HCT116 (cell line): ENCODE measurements at regions not wholly inside any gene's neighbourhood (a gene's known extent, or its start where the extent isn't known, plus 50 kb on each side); places are given as distances from the start of the nearest gene placed in this dataset.

Experiments
- ATAC-seq: fragments of 200-7000 bp; cut with Tn5 transposase; 2 replicates; pipeline ENCODE4 v1.9.1; 2020; ENCODE audit warnings: mild to moderate bottlenecking, moderate library complexity
- BruUV-seq: library from RNA; stranded (reverse); fragments of 400-500 nt; replicated peaks from 2 replicates; lab custom pipeline; 2021; lab: Mats Ljungman, UMichigan
- CTCF ChIA-PET: fragments of 300-600 bp; sonication (Branson Sonifier 250); formaldehyde crosslinking; loops from one replicate; lab custom pipeline; 2021; ENCODE audit warnings: antibody characterized with exemption; lab: Charles Lee
- POLR2A ChIA-PET: fragments of 300-600, 350-600 bp; sonication (Branson Sonifier 250); formaldehyde crosslinking; loops from one replicate; lab custom pipeline; 2021; ENCODE audit warnings: antibody characterized with exemption; lab: Charles Lee
- RAD21 ChIA-PET, 2 experiments: fragments of 300-600 bp; sonication (Branson Sonifier 250); formaldehyde crosslinking; loops; one replicate each; lab custom pipeline; 2023; ENCODE audit warnings: low total read pairs in 2 of 2; ENCODE audit not compliant: uncharacterized antibody in 2 of 2, unreplicated experiment in 2 of 2, low non-redundant PET in 1 of 2; lab: Charles Lee
- DNase-seq: peaks from one replicate; pipeline ENCODE4 v3.0.0-alpha.2; 2010; ENCODE audit warnings: low read depth, low spot score
- H2AFZ ChIP-seq: fragments of 200-600 bp; shearing (Covaris generic), sonication (generic); 2 replicates; pipeline ENCODE4 v1.6.1; 2017; ENCODE audit warnings: low read depth, mixed run types, mixed read lengths, antibody characterized with exemption, low read length; ENCODE audit not compliant: poor library complexity, severe bottlenecking
- H3K27ac ChIP-seq: 2 replicates; pipeline ENCODE4 v1.5.1; 2012; ENCODE audit warnings: low read depth, low read length
- H3K27me3 ChIP-seq: fragments of 200-600 bp; sonication (generic); 2 replicates; pipeline ENCODE4 v1.6.1; 2016; ENCODE audit warnings: mixed run types, low read length, mixed read lengths; ENCODE audit not compliant: insufficient read depth
- H3K36me3 ChIP-seq, 2 experiments: fragments of 200-500 bp in 1 of 2; fragments of 200-600 bp in 1 of 2; sonication (Bioruptor generic) in 1 of 2; sonication (generic) in 1 of 2; 2 replicates each; pipeline versions ENCODE4 v1.5.1 to v1.6.1; 2014 to 2016; ENCODE audit warnings: low read length in 2 of 2, inconsistent platforms in 1 of 2, mixed read lengths in 1 of 2, mixed run types in 1 of 2; ENCODE audit not compliant: insufficient read depth in 2 of 2, control insufficient read depth in 1 of 2
- H3K4me1 ChIP-seq, 2 experiments: fragments of 200-600 bp in 1 of 2; sonication (generic) in 1 of 2; 2 replicates each; pipeline versions ENCODE4 v1.5.1 to v1.6.1; 2012 to 2017; ENCODE audit warnings: low read length in 2 of 2, inconsistent platforms in 1 of 2, mild to moderate bottlenecking in 1 of 2, mixed read lengths in 1 of 2, mixed run types in 1 of 2, moderate library complexity in 1 of 2; ENCODE audit not compliant: insufficient read depth in 2 of 2, control insufficient read depth in 1 of 2
- H3K4me2 ChIP-seq: fragments of 200-600 bp; sonication (generic); 2 replicates; pipeline ENCODE4 v1.6.1; 2017; ENCODE audit warnings: mixed run types, low read length, mixed read lengths
- H3K4me3 ChIP-seq, 2 experiments: fragments of 200-600 bp in 1 of 2; sonication (generic) in 1 of 2; replicated peaks in 1 of 2; 2 replicates each; pipeline ENCODE4 v1.5.1; 2011 to 2016; ENCODE audit warnings: low read length in 2 of 2, control low read depth in 1 of 2, low read depth in 1 of 2, mild to moderate bottlenecking in 1 of 2, mixed read lengths in 1 of 2, mixed run types in 1 of 2
- H3K79me2 ChIP-seq: fragments of 200-600 bp; sonication (generic); 2 replicates; pipeline ENCODE4 v1.6.1; 2017; ENCODE audit warnings: mild to moderate bottlenecking, mixed run types, low read length, moderate library complexity, mixed read lengths; ENCODE audit not compliant: insufficient read depth
- H3K9ac ChIP-seq: fragments of 200-600 bp; sonication (generic); 2 replicates; pipeline ENCODE4 v1.6.1; 2016; ENCODE audit warnings: low read length, mixed read lengths
- H3K9me2 ChIP-seq: fragments of 200-600 bp; sonication (generic), shearing (Covaris generic); 2 replicates; pipeline ENCODE4 v1.6.1; 2017; ENCODE audit warnings: mixed run types, mild to moderate bottlenecking, moderate library complexity; ENCODE audit not compliant: insufficient read depth
- H3K9me3 ChIP-seq, 2 experiments: fragments of 200-500 bp in 1 of 2; fragments of 200-600 bp in 1 of 2; sonication (Bioruptor generic) in 1 of 2; sonication (generic) in 1 of 2; 2 replicates each; pipeline ENCODE4 v1.6.1; 2014 to 2017; ENCODE audit warnings: low read length in 2 of 2, mixed read lengths in 2 of 2, inconsistent platforms in 1 of 2, low read depth in 1 of 2, mild to moderate bottlenecking in 1 of 2, mixed run types in 1 of 2, moderate library complexity in 1 of 2; ENCODE audit not compliant: control insufficient read depth in 1 of 2, insufficient read depth in 1 of 2
- H4K20me1 ChIP-seq: fragments of 200-600 bp; sonication (generic), shearing (Covaris generic); 2 replicates; pipeline ENCODE4 v1.6.1; 2017; ENCODE audit warnings: mixed run types, mild to moderate bottlenecking, moderate library complexity; ENCODE audit not compliant: insufficient read depth
- CBX3 ChIP-seq: IDR thresholded peaks from 2 replicates; pipeline ENCODE4 v1.6.1; 2012; ENCODE audit warnings: low read depth
- EGR1 ChIP-seq: IDR thresholded peaks from 2 replicates; pipeline ENCODE4 v1.6.1; 2012; ENCODE audit warnings: low read depth
- ELF1 ChIP-seq: IDR thresholded peaks from 2 replicates; pipeline ENCODE4 v1.6.1; 2012; ENCODE audit warnings: low read depth, borderline replicate concordance
- EZH2 ChIP-seq: fragments of 200-600 bp; sonication (generic); IDR thresholded peaks from 2 replicates; pipeline ENCODE4 v1.6.1; 2017; ENCODE audit warnings: antibody characterized with exemption, mixed run types
- FOSL1 ChIP-seq: IDR thresholded peaks from 2 replicates; pipeline ENCODE4 v1.6.1; 2012; ENCODE audit warnings: low read depth
- POLR2AphosphoS5 ChIP-seq: IDR thresholded peaks from 2 replicates; pipeline ENCODE4 v1.6.1; 2011; ENCODE audit warnings: mild to moderate bottlenecking, low read depth, low read length, moderate library complexity
- SIN3A ChIP-seq: IDR thresholded peaks from 2 replicates; pipeline ENCODE4 v1.6.1; 2012; ENCODE audit warnings: low read depth
- SRF ChIP-seq: IDR thresholded peaks from 2 replicates; pipeline ENCODE4 v1.6.1; 2012; ENCODE audit warnings: low read depth
- YY1 ChIP-seq: IDR thresholded peaks from 2 replicates; pipeline ENCODE4 v1.6.1; 2011; ENCODE audit warnings: low read length, low read depth, moderate library complexity, mild to moderate bottlenecking; ENCODE audit not compliant: insufficient replicate concordance; ENCODE audit errors: extremely low read depth
- ZFX ChIP-seq: fragments of 450-650 bp; IDR thresholded peaks from 2 replicates; pipeline ENCODE4 v1.6.1; 2017
- ZNF274 ChIP-seq: fragments of 200-500 bp; sonication (Bioruptor generic); IDR thresholded peaks from 2 replicates; pipeline ENCODE4 v1.6.1; 2014; ENCODE audit warnings: mild to moderate bottlenecking, low read depth, low read length, inconsistent platforms
- intact Hi-C: fragments of 100-400 bp; cut with micrococcal nuclease; formaldehyde crosslinking; loops from 2 replicates; pipeline ENCODE4 v1.10.0; 2022
- TF ChIP-seq, protein P1 (sequence below), 3 experiments: fragments of 200-600 bp in 1 of 3; sonication (generic) in 1 of 3; IDR thresholded peaks in 2 of 3; conservative IDR thresholded peaks in 1 of 3; 2 replicates each; pipeline ENCODE4 v1.5.1; 2012 to 2017; ENCODE audit warnings: low read depth in 2 of 3, low read length in 2 of 3, antibody characterized with exemption in 1 of 3, borderline replicate concordance in 1 of 3, control low read depth in 1 of 3, mild to moderate bottlenecking in 1 of 3, mixed read lengths in 1 of 3, mixed run types in 1 of 3, moderate library complexity in 1 of 3; ENCODE audit not compliant: insufficient read depth in 1 of 3
- TF ChIP-seq, protein P2 (sequence below): IDR thresholded peaks from 2 replicates; pipeline ENCODE4 v1.6.1; 2012
- TF ChIP-seq, protein P3 (sequence below): IDR thresholded peaks from 2 replicates; pipeline ENCODE4 v1.6.1; 2011; ENCODE audit warnings: mild to moderate bottlenecking, low read length, moderate library complexity; ENCODE audit not compliant: insufficient replicate concordance; ENCODE audit errors: extremely low read depth

DNA sequence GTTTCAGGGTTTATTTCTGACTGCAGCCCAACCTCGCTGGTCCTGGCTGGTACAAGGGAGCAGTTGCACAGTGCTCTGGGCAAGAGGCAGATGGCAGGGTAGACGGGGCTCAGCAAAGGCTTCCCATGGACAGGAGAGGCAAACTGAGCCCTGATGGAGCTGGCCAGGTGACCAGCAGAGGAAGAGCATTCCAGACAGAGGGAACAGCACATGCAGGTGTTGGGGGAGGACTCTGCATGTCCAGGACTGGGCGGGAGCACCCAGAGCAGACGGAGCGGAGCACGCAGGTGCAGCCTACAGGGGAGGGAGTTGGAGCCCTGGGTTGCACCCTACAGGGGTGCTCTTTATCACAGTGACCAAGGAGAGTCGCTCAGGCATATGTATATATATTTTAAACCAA is 285.3 kb downstream of the FOXL1 start:
- Histone ChIP-seq H4K20me1 (no peaks in the 10 kb centered on the region), H3K36me3 (no peaks in the 10 kb centered on the region), H3K4me2 (no peak overlapping the region), H3K9me3 (peaks cover 0 to 4% of the 10 kb centered on the region in 2 experiments; a peak in 1 of 4 replicates), H3K4me3 (no peak overlapping the region), H3K9ac (no peak overlapping the region), H3K27ac (no peak overlapping the region), H3K9me2 (no peaks in the 10 kb centered on the region), H2AFZ (no peak overlapping the region), H3K79me2 (no peaks in the 10 kb centered on the region), H3K27me3 (peaks cover 15% of the 10 kb centered on the region; the same call in 1 of the 2 replicates), H3K4me1 (no peaks in the 10 kb centered on the region)
- TF ChIP-seq YY1: no peak
- no peak for TF ChIP-seq ZFX
- TF ChIP-seq POLR2AphosphoS5: no peak
- TF ChIP-seq SIN3A: no peak
- TF ChIP-seq EZH2: no peak
- TF ChIP-seq EGR1: no peak
- TF ChIP-seq, protein P1, sequence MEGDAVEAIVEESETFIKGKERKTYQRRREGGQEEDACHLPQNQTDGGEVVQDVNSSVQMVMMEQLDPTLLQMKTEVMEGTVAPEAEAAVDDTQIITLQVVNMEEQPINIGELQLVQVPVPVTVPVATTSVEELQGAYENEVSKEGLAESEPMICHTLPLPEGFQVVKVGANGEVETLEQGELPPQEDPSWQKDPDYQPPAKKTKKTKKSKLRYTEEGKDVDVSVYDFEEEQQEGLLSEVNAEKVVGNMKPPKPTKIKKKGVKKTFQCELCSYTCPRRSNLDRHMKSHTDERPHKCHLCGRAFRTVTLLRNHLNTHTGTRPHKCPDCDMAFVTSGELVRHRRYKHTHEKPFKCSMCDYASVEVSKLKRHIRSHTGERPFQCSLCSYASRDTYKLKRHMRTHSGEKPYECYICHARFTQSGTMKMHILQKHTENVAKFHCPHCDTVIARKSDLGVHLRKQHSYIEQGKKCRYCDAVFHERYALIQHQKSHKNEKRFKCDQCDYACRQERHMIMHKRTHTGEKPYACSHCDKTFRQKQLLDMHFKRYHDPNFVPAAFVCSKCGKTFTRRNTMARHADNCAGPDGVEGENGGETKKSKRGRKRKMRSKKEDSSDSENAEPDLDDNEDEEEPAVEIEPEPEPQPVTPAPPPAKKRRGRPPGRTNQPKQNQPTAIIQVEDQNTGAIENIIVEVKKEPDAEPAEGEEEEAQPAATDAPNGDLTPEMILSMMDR (IDR thresholded peaks at IDR 0.05 in 2 of 3, conservative IDR thresholded peaks at IDR 0.05 in 1 of 3; ENCODE audit: borderline replicate concordance in 1 of 3, insufficient read depth in 1 of 3, low read depth in 2 of 3, low read length in 2 of 3): no peak
- no peak for TF ChIP-seq SRF
- no peak for TF ChIP-seq ZNF274
- no peak for TF ChIP-seq ELF1
- no peak for TF ChIP-seq FOSL1
- TF ChIP-seq, protein P2, sequence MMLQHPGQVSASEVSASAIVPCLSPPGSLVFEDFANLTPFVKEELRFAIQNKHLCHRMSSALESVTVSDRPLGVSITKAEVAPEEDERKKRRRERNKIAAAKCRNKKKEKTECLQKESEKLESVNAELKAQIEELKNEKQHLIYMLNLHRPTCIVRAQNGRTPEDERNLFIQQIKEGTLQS: no peak
- TF ChIP-seq CBX3: no peak
- TF ChIP-seq, protein P3, sequence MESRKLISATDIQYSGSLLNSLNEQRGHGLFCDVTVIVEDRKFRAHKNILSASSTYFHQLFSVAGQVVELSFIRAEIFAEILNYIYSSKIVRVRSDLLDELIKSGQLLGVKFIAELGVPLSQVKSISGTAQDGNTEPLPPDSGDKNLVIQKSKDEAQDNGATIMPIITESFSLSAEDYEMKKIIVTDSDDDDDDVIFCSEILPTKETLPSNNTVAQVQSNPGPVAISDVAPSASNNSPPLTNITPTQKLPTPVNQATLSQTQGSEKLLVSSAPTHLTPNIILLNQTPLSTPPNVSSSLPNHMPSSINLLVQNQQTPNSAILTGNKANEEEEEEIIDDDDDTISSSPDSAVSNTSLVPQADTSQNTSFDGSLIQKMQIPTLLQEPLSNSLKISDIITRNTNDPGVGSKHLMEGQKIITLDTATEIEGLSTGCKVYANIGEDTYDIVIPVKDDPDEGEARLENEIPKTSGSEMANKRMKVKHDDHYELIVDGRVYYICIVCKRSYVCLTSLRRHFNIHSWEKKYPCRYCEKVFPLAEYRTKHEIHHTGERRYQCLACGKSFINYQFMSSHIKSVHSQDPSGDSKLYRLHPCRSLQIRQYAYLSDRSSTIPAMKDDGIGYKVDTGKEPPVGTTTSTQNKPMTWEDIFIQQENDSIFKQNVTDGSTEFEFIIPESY: no peak
- no peak for ATAC-seq
- RAD21 ChIA-PET: no interaction called here
- DNase-seq: no peak
- CTCF ChIA-PET: no interaction called here
- BruUV-seq: no TSS peak
- intact Hi-C loops: no loop called here
- POLR2A ChIA-PET: no interaction called here
